ENCODE measurements at regions not wholly inside any gene's neighbourhood (a gene's known extent, or its start where the extent isn't known, plus 50 kb on each side); places are given as distances from the start of the nearest gene placed in this dataset.

DNA sequence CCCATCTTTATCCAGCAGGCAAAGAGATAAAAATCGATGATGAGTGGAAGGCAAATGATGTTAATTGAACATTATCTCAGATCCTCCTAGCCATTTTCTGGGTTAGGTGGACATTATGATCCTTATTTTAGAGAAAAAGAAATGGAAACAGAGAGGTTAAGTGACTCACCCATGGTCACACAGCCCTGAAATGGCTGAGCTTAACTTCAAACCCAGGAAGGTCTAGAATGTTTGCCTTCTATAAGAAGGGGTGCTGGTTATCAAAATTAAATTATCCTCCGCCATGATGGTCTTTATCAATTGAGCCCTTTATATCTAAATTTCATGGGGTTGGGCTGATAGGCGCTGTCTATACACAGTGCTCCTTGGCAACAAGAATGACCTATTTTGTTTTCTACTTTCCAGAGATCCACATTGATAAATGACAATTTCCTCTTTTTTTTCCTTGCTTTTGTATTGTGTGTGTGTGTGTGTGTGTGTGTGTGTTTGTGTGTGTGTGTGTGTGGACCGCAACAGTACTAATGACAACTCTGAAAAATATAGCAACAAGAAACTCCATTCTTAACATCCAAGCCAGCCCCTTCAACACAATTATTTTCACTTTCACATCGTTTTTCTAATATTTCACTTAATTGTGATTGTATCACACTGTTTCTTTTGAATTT, 571.9 kb downstream of the VRK1 start:
- Mint-ChIP-seq H3K4me3 (no peak overlapping the region), H3K9me3 (peaks cover 60% of the 10 kb centered on the region), H3K27me3 (ENCODE audit: insufficient read depth) (peaks cover 3% of the 10 kb centered on the region; the same call in 1 of the 2 replicates), H3K36me3 (ENCODE audit: low read depth) (peaks cover 4% of the 10 kb centered on the region; the same call in 1 of the 2 replicates), H3K27ac (no peak overlapping the region), H3K4me1 (ENCODE audit: low read depth) (no peaks in the 10 kb centered on the region)
- DNase-seq, result no peak
- TF ChIP-seq, protein P1, sequence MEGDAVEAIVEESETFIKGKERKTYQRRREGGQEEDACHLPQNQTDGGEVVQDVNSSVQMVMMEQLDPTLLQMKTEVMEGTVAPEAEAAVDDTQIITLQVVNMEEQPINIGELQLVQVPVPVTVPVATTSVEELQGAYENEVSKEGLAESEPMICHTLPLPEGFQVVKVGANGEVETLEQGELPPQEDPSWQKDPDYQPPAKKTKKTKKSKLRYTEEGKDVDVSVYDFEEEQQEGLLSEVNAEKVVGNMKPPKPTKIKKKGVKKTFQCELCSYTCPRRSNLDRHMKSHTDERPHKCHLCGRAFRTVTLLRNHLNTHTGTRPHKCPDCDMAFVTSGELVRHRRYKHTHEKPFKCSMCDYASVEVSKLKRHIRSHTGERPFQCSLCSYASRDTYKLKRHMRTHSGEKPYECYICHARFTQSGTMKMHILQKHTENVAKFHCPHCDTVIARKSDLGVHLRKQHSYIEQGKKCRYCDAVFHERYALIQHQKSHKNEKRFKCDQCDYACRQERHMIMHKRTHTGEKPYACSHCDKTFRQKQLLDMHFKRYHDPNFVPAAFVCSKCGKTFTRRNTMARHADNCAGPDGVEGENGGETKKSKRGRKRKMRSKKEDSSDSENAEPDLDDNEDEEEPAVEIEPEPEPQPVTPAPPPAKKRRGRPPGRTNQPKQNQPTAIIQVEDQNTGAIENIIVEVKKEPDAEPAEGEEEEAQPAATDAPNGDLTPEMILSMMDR (IDR thresholded peaks at IDR 0.05), result no peak

DNA sequence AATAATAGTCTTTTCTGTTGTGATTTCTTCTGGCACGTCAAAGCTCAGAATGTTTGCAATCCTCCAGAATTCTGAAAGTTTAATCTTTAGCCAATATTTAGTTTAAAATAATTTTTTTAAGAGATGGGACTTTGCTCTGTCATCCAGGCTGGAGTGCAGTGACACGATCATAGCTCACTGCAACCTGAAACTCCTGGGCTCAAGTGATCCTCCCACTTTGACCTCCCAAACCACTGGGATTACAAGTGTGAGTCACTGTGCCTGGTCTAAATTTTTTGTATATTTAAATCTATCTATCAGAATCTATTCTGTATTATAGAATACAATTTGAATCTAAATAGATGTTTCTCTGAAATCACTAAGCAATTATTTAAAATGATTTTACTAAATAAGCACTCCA, 572.7 kb downstream of the VRK1 start:
- TF ChIP-seq, protein P1 (IDR thresholded peaks at IDR 0.05), result no peak
- H3K27me3 Mint-ChIP-seq (ENCODE audit: insufficient read depth), result peaks cover 3% of the 10 kb centered on the region; the same call in 1 of the 2 replicates
- no peaks in the 10 kb centered on the region for H3K4me1 Mint-ChIP-seq (ENCODE audit: low read depth)
- H3K36me3 Mint-ChIP-seq (ENCODE audit: low read depth), result peaks cover 4% of the 10 kb centered on the region; the same call in 1 of the 2 replicates
- H3K4me3 Mint-ChIP-seq, result no peak overlapping the region
- DNase-seq, result no peak
- H3K9me3 Mint-ChIP-seq, result peaks cover 62% of the 10 kb centered on the region
- H3K27ac Mint-ChIP-seq, result no peak overlapping the region

DNA sequence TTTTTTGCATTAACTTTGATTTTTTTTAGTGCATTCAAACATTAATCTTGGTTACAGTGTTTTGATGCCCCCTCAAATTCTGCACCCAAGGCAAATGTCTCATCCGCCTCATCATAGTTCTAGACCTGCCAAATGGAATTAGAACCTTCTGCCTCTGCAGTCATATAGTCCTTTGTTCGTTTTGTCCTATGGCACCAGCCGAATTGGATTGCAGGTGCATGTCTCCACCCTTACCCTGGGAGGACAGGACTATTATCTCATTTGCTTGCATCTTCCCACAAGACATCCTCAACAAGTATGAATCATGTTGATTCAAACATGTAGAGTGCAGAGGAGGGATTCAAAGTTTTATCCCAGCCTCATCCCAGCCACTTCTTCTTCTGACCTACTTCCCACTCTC, 579.1 kb downstream of the VRK1 start:
- Mint-ChIP-seq H3K36me3 (ENCODE audit: low read depth) (peaks cover 4% of the 10 kb centered on the region; the same call in 1 of the 2 replicates), H3K27me3 (ENCODE audit: insufficient read depth) (no peaks in the 10 kb centered on the region), H3K27ac (no peak overlapping the region), H3K4me1 (ENCODE audit: low read depth) (no peaks in the 10 kb centered on the region), H3K4me3 (no peak overlapping the region), H3K9me3 (peaks cover 32% of the 10 kb centered on the region)
- no peak for DNase-seq
- TF ChIP-seq, protein P1 (IDR thresholded peaks at IDR 0.05), result no peak

DNA sequence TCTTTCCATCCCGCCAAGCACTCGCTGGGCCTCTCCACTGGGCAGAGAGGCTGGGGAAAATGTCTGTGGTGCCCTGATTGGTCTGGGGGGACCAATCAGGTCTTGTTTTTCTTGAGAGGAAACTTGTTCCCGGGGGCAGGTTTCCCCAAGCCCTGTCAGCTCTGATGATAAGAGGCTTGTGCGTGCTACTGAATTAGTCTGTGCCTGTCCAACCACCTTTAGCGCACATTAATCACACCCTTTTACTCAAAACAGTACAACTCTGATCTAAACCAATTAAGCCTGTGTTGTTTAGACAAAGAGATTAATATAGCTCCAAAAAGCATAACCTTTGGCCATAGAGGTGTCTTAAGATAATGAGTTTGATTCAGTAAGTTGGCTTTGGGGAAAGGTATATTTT, 580.4 kb downstream of the VRK1 start:
- H3K9me3 Mint-ChIP-seq, result peaks cover 34% of the 10 kb centered on the region
- no peak overlapping the region for H3K27ac Mint-ChIP-seq
- no peak overlapping the region for H3K4me3 Mint-ChIP-seq
- H3K4me1 Mint-ChIP-seq (ENCODE audit: low read depth), result no peaks in the 10 kb centered on the region
- TF ChIP-seq, protein P1 (IDR thresholded peaks at IDR 0.05), result no peak
- peaks cover 4% of the 10 kb centered on the region; the same call in 1 of the 2 replicates for H3K36me3 Mint-ChIP-seq (ENCODE audit: low read depth)
- DNase-seq, result no peak
- H3K27me3 Mint-ChIP-seq (ENCODE audit: insufficient read depth), result no peaks in the 10 kb centered on the region

DNA sequence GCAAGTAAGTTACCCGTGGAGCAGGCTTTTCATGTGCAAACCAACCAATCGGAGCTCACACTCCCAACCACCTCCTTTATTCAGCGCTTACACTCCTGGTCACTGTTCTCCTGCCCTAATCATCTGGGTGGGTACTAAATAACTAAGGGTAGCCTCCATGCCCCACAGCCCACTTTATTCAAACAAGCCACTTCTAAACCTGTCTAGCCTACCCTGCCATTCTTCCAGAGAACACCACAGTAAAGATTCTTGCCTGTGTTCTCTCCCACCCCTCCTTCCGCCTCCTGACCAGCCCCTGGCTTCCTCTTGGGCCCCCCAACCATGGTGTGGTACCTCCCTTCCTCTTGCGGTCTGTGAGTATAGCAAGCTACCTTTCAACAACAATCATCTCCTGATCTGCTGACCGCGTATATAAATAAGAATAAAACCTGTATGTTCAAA, 581.9 kb downstream of the VRK1 start:
- no peaks in the 10 kb centered on the region for H3K27me3 Mint-ChIP-seq (ENCODE audit: insufficient read depth)
- peaks cover 33% of the 10 kb centered on the region for H3K9me3 Mint-ChIP-seq
- H3K36me3 Mint-ChIP-seq (ENCODE audit: low read depth), result no peaks in the 10 kb centered on the region; the same call in 1 of the 2 replicates
- TF ChIP-seq, protein P1 (IDR thresholded peaks at IDR 0.05), result no peak
- H3K27ac Mint-ChIP-seq, result no peak overlapping the region
- no peak for DNase-seq
- no peaks in the 10 kb centered on the region for H3K4me1 Mint-ChIP-seq (ENCODE audit: low read depth)
- no peak overlapping the region for H3K4me3 Mint-ChIP-seq
